Bronchial epithelial cell (primary cell): ENCODE measurements at regions not wholly inside any gene's neighbourhood (a gene's known extent, or its start where the extent isn't known, plus 50 kb on each side); places are given as distances from the start of the nearest gene placed in this dataset.

Experiments
- DNase-seq: peaks from one replicate; pipeline ENCODE4 v3.0.0-alpha.2; 2010; ENCODE audit warnings: low read depth
- FAIRE-seq: peaks from 2 replicates; lab custom pipeline; 2011; peaks lifted over from hg19 to GRCh38; lab: Jason Lieb, UNC
- H3K27me3 ChIP-seq: 2 replicates; pipeline ENCODE4 v1.5.1; 2011; ENCODE audit warnings: low read length; ENCODE audit not compliant: control insufficient read depth, insufficient read depth
- H3K36me3 ChIP-seq: 2 replicates; pipeline ENCODE4 v1.5.1; 2011; ENCODE audit warnings: low read length; ENCODE audit not compliant: control insufficient read depth, insufficient read depth
- H3K4me3 ChIP-seq: 2 replicates; pipeline ENCODE4 v1.5.1; 2011; ENCODE audit warnings: mild to moderate bottlenecking, low read depth, low read length, control low read depth
- TF ChIP-seq, protein P1 (sequence below): IDR thresholded peaks from 2 replicates; pipeline ENCODE4 v1.5.1; 2011; ENCODE audit warnings: mild to moderate bottlenecking, moderate library complexity, low read length, control low read depth, inconsistent platforms; ENCODE audit not compliant: insufficient read depth, severe bottlenecking

DNA sequence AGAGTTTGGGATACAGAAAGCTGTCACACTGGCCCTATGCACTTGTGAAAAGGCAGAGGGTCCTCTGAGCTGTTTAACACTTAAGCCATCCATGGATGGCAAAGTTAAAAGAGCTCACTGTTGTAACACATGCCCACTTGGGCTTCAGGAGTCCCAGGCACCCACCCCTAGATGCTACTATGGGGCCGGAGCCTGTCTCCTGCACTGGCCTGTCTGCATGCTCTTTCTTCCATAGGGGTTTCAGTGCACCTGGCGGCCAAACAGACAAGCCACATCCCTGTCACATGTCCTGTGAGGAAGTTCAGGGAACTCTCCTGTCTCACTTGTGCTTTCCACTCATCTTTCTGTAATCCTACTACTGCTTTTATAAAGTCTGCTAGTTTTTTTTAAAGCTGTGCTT is 2586.0 kb downstream of the PCDH7 start:
- TF ChIP-seq, protein P1, sequence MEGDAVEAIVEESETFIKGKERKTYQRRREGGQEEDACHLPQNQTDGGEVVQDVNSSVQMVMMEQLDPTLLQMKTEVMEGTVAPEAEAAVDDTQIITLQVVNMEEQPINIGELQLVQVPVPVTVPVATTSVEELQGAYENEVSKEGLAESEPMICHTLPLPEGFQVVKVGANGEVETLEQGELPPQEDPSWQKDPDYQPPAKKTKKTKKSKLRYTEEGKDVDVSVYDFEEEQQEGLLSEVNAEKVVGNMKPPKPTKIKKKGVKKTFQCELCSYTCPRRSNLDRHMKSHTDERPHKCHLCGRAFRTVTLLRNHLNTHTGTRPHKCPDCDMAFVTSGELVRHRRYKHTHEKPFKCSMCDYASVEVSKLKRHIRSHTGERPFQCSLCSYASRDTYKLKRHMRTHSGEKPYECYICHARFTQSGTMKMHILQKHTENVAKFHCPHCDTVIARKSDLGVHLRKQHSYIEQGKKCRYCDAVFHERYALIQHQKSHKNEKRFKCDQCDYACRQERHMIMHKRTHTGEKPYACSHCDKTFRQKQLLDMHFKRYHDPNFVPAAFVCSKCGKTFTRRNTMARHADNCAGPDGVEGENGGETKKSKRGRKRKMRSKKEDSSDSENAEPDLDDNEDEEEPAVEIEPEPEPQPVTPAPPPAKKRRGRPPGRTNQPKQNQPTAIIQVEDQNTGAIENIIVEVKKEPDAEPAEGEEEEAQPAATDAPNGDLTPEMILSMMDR: no peak
- H3K4me3 ChIP-seq: no peak overlapping the region
- no peaks in the 10 kb centered on the region for H3K36me3 ChIP-seq
- DNase-seq (no peak), FAIRE-seq (no peak)
- H3K27me3 ChIP-seq: no peaks in the 10 kb centered on the region

DNA sequence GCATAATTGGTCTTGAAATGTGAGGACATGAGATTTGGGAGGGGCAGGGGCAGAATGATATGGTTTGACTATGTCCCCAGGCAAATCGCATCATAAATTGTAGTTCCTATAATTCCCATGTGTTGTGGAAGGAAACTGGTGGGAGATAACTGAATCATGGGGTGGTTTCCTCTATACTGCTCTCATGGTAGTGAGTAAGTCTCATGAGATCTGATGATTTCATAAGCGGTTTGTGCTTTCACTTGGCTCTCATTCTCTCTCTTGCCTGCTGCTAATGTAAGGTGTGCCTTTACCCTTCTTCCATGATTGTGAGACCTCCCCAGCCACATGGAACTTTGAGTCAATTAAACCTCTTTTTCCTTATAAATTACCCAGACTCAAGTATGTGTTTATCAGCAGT is 2595.9 kb downstream of the PCDH7 start:
- Histone ChIP-seq H3K4me3 (no peak overlapping the region), H3K27me3 (no peaks in the 10 kb centered on the region), H3K36me3 (no peaks in the 10 kb centered on the region)
- FAIRE-seq (no peak), DNase-seq (peak; percentile 33)
- TF ChIP-seq, protein P1: no peak

DNA sequence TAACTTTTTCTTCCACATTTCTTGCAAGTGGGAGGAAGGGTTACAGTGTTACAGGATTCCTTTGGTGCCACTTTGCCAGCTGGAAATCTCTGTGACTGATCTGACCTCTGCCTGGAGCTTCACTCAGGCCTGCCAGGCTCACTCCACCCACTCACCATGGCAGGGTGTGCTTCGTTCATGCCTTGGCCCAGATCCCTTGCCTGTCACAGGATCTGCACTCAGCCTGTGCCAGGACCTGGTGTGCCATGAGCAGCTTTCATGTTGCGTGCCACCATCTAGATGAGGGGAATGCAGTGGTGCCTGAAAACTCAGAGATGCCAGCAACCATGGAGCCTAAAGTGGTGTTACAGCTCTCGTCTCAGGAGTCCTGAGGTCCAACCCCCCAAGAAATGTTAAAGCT is 2596.4 kb downstream of the PCDH7 start:
- H3K27me3 ChIP-seq: no peaks in the 10 kb centered on the region
- DNase-seq (no peak), FAIRE-seq (no peak)

DNA sequence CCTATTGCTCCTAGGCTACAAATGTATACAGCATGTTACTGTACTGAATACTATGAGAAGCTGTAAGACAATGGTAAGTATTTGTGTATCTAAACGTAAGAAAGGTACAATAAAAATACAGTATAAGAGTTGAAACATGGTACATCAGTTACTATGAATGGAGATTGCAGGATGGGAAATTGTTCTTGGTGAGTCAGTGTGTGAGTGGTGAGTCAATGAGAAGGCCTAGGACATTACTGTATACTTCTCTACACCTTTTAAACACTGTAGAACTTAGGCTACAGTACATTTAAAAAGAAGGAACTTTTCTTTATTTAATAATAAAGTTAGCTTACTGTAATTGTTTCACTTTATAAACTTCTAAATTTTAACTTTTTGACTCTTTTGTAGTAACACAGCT is 2603.2 kb downstream of the PCDH7 start:
- no peaks in the 10 kb centered on the region for H3K36me3 ChIP-seq
- no peak overlapping the region for H3K4me3 ChIP-seq
- no peaks in the 10 kb centered on the region for H3K27me3 ChIP-seq
- TF ChIP-seq, protein P1: no peak
- FAIRE-seq (no peak), DNase-seq (peak; percentile 33)

More for the DNA sequence above, 2596.4 kb downstream of the PCDH7 start:
- TF ChIP-seq, protein P1: no peak
- no peaks in the 10 kb centered on the region for H3K36me3 ChIP-seq
- H3K4me3 ChIP-seq: no peak overlapping the region

DNA sequence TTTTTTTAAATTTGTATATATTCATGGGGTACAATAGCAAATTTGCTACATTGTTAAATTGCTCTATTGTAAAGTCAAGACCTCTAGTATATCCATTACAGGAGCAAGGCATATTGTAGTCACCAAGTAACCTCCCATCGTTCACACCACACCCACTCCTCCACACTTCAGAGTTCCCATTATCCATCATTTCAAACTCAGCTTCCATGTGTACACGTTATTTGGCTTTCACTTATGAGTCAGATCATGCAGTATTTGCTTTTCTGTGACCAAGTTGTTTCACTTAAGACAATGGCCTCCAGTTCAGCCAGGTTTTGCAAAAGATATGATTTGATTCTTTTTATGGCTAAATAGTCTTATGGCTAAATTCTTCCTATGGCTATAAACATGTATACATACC is 2614.2 kb downstream of the PCDH7 start:
- no peaks in the 10 kb centered on the region for H3K36me3 ChIP-seq
- DNase-seq: peak; percentile 30
- no peaks in the 10 kb centered on the region for H3K27me3 ChIP-seq
- no peak overlapping the region for H3K4me3 ChIP-seq
- FAIRE-seq: no peak
- TF ChIP-seq, protein P1: no peak

DNA sequence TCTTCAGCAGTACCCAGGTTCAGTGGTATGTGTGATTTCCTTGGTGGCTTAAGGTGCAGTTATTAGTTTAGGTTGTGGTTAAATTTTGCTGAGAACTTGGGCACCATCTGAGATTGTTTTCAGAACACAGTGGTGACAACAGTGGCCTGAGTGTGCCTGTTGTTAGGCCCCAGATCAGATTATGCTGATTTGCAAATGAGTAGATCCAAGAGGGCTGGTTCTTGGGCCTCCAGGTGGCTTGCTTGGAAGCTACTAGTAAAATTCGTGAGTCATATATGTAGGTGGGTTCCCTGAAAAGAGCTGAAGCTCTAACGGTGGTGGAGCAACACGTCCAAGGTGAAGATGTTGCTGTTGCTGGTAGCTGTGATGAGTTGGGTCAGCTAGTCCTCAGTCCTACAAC is 2619.6 kb downstream of the PCDH7 start:
- Histone ChIP-seq H3K27me3 (no peaks in the 10 kb centered on the region), H3K4me3 (no peak overlapping the region), H3K36me3 (no peaks in the 10 kb centered on the region)
- TF ChIP-seq, protein P1: no peak
- DNase-seq (no peak), FAIRE-seq (no peak)
